GM12891 (cell line): ENCODE measurements at regions not wholly inside any gene's neighbourhood (a gene's known extent, or its start where the extent isn't known, plus 50 kb on each side); places are given as distances from the start of the nearest gene placed in this dataset.

Experiments used
- DNase-seq: peaks from one replicate; pipeline ENCODE4 v3.0.0; 2011; ENCODE audit warnings: low spot score; ENCODE audit not compliant: insufficient read length
- FAIRE-seq: peaks from 2 replicates; lab custom pipeline; 2011; peaks lifted over from hg19 to GRCh38; lab: Jason Lieb, UNC
- PAX5 ChIP-seq: IDR thresholded peaks from 2 replicates; pipeline ENCODE4 v1.6.1; 2011; ENCODE audit warnings: low read length, moderate library complexity, mild to moderate bottlenecking; ENCODE audit not compliant: insufficient read depth, severe bottlenecking
- POLR2A ChIP-seq: IDR thresholded peaks from 2 replicates; pipeline ENCODE4 v1.6.1; 2011; ENCODE audit warnings: low read depth, low read length, control low read depth
- POLR2AphosphoS5 ChIP-seq: IDR thresholded peaks from 2 replicates; pipeline ENCODE4 v1.6.1; 2011; ENCODE audit warnings: low read depth, low read length, control low read depth
- POU2F2 ChIP-seq: IDR thresholded peaks from 2 replicates; pipeline ENCODE4 v1.6.1; 2011; ENCODE audit warnings: low read depth, mild to moderate bottlenecking, control low read depth, low read length, moderate library complexity
- SPI1 ChIP-seq: IDR thresholded peaks from 2 replicates; pipeline ENCODE4 v1.6.1; 2011; ENCODE audit warnings: low read depth, low read length, control low read depth
- TAF1 ChIP-seq: IDR thresholded peaks from 2 replicates; pipeline ENCODE4 v1.6.1; 2011; ENCODE audit warnings: low read depth, low read length, control low read depth

DNA sequence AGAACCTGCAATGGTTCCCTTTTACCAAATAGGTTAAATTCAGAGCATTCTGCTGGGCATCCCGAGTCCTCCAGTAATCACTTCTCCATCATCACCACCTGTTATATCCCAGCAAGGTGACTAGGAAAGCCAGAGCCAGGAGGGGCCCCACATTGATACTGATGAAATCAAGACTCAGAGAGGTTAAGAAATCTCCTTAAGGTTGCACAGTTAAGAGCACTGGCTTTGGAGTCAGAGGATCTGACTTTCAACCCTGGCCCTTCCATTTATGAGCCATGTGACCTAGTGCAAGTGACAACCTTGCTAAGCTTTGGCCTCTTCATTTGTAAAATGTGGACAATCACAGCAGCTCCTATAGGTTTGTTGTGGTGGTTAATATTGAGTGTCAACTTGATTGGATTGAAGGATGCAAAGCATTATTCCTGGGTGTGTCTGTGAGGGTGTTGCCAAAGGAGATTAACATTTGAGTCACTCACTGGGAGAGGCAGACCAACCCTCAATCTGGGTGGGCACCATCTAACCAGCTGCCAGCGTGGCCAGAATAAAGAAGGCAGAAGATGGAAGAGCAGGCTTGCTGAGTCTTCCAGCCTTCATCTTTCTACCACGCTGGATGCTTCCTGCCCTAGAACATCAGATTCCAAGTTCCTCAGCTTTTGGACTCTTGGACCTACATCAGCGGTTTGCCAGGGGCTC lies 194.2 kb upstream of the ASIC2 start:
- FAIRE-seq (no peak), DNase-seq (no peak)
- TF ChIP-seq POLR2A (no peak), TAF1 (no peak), PAX5 (no peak), POLR2AphosphoS5 (no peak), SPI1 (no peak), POU2F2 (no peak)

DNA sequence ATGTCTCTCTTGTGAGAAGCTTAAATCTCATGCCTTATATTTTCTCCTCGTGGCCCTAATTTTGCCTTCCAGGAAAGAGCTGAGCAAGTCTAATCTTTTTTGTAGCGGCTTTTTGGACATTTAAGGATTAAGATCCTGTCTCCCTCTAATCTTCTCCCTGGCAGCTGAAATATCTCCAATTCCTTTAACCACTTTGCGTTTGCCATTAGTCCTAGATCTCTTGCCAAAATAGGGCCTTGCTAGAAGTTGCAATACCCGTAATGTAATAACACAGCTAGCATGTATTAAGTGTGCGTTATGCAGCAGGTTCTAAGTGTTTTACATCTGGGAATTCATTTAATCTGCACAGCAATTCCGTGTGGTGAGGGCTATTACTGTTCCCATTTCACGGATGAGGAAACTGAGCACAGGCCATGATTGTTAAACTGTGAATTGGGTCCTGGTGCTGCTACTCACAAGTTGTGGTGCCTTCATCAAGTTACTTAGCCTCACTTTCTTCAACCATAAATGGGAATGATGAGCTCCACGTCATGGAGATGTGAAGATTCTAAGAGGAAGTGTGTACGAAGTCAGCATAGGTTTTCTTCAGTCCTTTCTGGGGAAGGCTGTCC lies 198.9 kb upstream of the ASIC2 start:
- DNase-seq: no peak
- no peak for TF ChIP-seq POLR2AphosphoS5
- FAIRE-seq: no peak

DNA sequence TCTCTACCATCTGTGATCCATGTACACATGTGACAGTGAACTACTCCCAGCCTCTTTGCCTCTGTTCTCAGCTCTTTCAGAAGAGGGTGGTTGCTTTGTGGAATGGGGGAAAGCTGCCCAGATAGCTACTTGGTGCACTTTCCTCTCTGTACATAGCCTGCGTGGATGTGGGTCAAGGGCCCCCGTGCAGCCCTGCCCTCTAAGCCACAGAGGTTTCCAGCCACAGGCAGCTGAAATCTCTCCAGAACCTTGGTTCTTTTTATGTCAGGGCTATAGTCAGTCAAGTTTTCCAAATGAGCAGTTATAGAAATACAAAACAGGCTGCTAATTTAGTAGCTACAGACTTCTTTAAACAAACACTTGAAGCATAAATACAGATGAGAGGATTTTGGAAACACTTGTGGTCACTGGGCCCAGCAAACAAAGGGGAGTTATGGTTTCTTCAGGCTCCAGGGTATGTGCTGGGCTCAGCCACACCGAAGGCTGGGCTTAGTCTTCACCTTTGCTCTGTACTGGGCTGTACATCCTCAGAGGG lies 199.7 kb upstream of the ASIC2 start:
- no peak for DNase-seq
- no peak for FAIRE-seq

DNA sequence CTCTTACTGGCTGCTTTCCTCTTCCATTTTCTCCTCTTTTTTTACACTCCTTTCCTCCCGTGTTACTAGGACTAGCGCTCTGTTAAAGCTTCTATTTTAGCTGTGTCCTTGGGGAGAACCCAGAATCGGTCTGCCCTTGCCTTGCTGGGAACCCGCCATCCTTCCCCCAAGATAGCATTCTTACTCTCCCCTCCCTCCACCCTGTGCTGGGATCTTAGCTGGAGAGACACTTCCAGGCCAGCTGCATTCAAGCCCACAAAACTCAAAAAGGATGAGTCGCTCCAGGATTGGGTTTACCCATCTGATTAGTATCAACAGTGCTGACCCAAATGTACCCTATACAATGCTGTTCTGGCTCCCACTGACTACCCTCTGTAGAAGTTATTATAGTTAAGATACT lies 200.5 kb upstream of the ASIC2 start:
- TF ChIP-seq SPI1 (no peak), POU2F2 (no peak), PAX5 (no peak), POLR2AphosphoS5 (no peak), TAF1 (no peak), POLR2A (no peak)
- no peak for DNase-seq
- FAIRE-seq: no peak

More for the DNA sequence above, 199.7 kb upstream of the ASIC2 start:
- no peak for TF ChIP-seq TAF1
- no peak for TF ChIP-seq POU2F2
- no peak for TF ChIP-seq SPI1
- TF ChIP-seq PAX5: no peak
- TF ChIP-seq POLR2AphosphoS5: no peak
- no peak for TF ChIP-seq POLR2A

DNA sequence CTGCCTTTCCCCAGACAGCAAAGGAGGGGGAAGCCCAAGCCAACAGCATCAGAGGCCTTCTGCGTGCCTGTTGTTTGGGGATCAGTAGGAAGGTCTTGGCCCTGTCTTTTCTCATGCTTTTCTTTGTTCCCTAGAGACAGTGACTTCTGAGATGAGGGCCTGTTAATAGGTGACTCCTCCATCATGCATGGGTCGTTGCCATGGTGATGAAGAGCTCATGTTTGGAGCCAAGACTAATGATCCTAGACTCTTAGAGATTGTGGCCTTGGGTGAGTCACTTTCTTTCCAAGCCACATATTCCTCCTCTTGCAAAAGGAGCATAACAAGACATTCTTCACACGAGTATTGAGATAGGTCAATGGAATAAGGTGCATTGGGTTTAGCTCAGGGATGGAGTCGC lies 201.1 kb upstream of the ASIC2 start:
- FAIRE-seq (no peak), DNase-seq (no peak)

DNA sequence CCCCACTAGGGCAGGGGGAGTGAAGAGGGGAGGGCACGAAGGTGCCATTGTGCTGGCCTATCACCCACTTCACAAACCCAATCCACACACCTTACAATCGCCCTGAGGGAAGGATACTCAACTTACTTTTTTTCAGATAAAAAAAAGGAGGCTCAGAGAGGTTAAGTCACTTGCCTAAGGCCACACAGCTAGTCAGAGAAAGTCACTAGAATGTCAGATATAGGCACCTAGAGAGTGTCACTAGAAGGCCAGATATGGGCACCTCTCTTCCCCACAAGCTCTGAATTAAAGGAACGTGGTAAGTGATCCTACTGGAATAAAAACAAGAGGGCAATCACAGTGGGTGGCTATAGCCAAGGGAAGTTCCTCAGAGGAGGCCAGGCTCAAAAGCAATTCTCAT lies 204.5 kb upstream of the ASIC2 start:
- no peak for TF ChIP-seq POU2F2
- FAIRE-seq (no peak), DNase-seq (no peak)

More for the DNA sequence above, 201.1 kb upstream of the ASIC2 start:
- TF ChIP-seq POLR2AphosphoS5: no peak
- no peak for TF ChIP-seq POLR2A
- no peak for TF ChIP-seq PAX5
- TF ChIP-seq TAF1: no peak
- no peak for TF ChIP-seq SPI1
- no peak for TF ChIP-seq POU2F2

DNA sequence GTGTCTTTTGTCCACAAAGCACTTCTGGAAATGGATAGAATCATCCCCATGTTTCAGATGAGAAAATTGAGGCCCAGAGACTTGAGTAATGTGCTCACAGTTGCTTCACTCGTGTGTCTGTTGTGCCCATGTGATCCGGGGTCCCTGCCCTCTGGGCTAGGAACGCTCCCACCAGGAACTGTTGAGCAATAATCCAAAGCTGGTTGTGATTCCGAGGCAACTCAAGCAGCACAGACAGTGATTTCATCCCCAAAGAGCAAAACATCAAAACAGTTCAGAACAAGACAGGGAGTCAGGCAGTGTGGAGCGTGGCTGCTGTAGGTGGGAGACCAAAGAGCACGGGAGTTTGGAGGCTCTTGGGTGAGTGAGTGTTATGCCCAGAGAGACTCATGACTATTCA lies 205.0 kb upstream of the ASIC2 start:
- DNase-seq (no peak), FAIRE-seq (no peak)
- TF ChIP-seq TAF1 (no peak), POU2F2 (no peak), POLR2AphosphoS5 (no peak), PAX5 (no peak), POLR2A (no peak)

DNA sequence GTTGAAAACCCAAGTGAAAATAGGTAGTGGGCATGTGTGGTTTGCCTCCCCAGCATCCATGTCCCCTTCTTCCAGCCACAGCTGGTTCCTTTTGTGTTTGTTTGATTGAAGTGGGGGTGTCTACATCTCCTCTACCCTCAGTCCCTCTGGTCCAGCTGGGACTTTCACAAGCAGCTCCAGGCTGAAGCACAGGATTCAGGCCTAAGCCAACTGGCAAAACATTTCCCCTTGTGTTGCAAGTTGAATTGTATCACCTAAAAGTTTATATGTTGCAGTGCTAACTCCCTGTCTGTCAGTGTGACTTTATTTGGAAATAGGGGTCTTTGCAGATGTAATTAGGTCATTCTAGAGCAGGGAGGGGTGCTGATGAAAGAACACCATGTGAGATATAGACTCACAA lies 205.9 kb upstream of the ASIC2 start:
- TF ChIP-seq POU2F2 (no peak), POLR2AphosphoS5 (no peak), SPI1 (no peak), POLR2A (no peak), PAX5 (no peak), TAF1 (no peak)
- DNase-seq (no peak), FAIRE-seq (no peak)

DNA sequence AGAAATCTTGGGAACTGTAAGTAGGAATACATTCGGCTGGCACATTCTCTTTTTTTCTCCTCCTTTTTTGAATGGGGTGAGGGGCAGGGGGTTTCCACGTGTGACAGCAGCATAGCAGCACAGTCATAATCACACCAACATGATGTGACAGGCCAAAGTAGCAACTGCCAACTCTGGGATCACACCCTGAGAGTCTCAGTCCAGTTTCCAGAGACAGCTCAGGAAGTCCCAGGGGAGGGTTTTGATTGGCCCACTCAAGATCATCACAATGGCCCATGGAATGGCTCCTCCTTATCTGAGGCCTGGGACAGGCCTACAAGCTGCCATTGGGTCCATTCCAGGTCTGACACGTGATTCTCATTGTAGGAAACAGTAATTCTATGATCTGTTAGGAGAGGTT lies 207.1 kb upstream of the ASIC2 start:
- FAIRE-seq: no peak
- TF ChIP-seq POU2F2 (no peak), POLR2AphosphoS5 (no peak), SPI1 (no peak), POLR2A (no peak), TAF1 (no peak), PAX5 (no peak)
- no peak for DNase-seq

DNA sequence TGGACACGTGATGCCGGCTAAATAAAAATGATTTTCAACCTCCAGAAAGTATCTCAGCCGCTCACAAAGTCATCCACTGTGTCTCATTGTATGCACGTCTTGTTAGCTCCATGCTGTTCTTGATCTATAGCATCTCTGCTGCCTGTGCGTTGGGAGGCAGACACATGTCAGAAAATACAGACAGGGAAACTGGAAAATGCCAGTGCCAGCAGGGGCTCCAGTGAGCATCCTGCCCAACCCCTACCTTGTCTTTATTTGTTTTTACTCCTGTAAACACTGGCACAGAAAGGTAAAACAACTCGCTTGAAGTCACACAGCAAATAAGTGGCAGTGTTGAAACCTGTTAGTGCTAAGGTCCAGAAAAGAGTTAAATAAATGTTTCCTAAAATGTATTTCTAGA lies 208.1 kb upstream of the ASIC2 start:
- DNase-seq: no peak
- TF ChIP-seq PAX5 (no peak), TAF1 (no peak), POLR2AphosphoS5 (no peak), POLR2A (no peak), POU2F2 (no peak), SPI1 (no peak)
- no peak for FAIRE-seq
